HG03565 (cell line): ENCODE measurements at regions not wholly inside any gene's neighbourhood (a gene's known extent, or its start where the extent isn't known, plus 50 kb on each side); places are given as distances from the start of the nearest gene placed in this dataset.

Experiments
- ATAC-seq: cut with Tn5 transposase; IDR thresholded peaks from one replicate; pipeline ENCODE4 v1.9.1; 2021; ENCODE audit warnings: mild to moderate bottlenecking, moderate library complexity; ENCODE audit not compliant: unreplicated experiment

DNA sequence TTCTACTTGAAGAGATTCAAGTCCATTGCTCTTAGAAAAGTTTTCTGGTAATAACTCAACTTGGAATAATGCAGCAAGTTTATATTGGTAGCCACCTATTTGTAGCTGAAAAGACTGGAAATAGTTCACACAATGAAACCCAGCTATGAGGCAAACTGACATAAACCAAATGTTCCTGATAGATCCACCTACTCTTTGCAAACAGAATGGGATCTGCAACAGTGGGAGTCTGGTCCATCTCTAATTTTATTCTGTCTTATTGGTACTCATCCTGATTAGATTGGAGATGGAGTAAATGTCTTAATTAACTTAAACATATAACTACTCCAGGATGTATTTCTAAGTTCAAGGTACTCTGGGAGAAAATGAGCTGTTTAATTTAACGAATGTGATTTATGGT is 438.0 kb downstream of the OLFM4 start:
- no peak for ATAC-seq

DNA sequence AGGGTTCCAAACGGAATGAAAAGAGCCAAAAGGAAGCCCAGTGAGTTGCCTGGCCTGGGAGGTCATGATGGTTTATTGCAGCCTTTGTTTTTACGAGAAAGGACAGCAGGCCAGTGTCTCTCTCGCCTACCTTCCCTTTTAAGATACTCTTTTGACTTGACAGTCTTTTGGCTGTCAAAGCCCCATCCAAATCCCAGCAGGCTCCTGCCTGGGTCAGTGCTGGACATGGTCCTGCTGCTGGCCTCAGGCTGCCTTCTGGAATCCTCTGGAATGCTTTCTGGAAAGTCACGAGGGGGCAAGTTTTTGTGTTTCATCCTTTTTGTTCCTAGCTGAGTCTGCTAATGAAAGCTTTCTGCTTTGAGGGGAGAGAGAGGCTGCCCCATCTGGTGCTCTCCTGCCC is 444.8 kb downstream of the OLFM4 start:
- ATAC-seq, result no peak

DNA sequence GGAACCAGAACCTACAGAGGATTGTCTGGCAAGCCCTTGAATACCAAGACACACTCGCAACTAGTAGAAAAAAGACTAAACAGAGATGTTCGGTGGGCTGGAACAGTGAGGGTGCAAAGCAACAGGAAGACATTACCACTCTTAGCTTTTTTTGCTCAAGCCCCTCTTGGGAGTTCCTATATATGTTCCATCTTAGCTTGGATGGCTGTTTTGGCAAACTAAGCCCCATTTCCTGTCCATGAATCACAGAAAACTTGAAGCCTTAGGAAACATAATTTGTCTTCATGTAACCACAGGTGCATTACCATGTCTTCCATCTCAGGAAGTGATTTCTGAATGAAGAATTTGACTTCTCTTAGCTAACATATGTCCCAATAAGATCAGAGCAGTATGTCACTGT is 446.3 kb downstream of the OLFM4 start:
- ATAC-seq, result no peak

DNA sequence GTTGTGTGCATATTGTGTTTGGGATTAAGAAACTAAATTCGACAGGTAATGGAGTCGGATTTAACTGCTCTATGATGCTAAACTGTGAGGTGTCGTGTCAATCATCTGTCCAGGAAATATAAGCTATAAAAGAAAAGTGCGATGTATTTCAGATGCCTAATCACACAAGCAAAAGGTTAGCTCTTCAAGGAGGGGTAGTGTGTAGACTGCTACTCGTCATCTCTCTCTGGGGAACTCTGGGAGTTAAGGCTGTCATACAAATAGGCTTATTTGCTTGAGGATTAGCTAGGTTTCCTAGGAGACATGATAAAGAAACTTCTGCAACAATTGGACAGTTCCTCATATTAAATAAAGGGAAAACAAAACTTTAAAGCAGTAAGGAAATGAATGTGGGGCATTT is 462.1 kb downstream of the OLFM4 start:
- no peak for ATAC-seq

DNA sequence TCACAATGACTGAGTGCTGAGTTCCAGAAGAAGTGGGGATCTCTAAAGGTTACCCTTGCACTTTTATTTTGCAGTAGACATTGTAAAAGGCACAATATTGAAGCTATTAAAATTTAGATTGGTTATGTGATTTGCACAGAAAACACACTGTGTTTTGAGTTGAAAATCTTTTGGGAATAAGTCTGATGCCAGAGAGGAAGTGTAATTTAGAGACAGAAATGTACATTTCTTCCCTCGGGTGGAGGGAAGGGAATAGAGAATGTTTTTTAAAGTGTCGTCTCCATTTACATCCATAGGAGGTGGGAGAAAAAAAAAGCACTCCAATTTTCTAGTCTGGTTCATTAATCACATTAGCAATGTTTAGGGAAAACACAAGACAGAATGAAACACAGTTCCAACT is 465.8 kb downstream of the OLFM4 start:
- ATAC-seq, result no peak

DNA sequence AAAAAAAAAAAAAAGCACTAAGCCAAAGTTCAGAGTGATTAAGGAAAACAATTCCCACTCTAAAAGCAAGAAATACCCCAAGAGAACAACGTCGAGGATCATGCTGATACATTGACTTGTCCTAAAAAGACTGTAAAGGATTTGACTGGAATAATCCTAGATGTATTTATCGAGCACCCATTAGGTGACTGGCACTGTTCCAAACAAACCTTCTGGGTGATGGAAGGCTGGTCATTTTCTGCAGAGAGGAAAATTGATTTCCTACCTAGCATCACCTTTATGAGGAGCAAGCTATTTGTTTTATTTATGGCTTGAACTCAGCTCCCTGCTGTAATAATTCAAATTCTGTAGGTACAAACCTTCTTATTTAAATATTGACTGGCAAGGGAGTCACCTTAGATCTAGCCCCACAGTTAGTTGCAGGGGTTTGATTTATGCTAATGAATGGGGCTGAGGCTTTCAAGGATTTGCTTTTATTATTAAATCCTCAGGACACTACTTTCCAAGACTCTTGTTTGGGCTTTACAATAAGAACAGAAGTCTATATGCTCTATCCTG is 471.0 kb downstream of the OLFM4 start:
- ATAC-seq, result no peak

DNA sequence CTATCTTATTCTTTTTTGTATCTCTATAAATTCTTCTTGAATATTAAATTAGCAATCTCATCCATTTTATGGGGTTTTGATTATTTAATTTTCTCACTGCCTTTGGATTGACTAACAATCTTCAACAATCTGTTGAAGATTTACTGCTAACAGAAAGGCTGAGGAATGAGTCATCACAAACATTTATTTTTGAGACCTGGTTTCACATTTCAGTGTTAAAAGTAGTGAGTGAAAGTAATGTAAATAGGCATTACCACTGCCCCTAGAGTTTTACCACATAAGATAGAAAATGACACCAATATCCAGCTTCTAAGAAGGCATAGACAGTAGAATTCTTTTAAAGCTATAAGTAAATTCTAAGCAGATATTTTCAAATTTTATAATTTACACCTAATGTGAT is 472.8 kb downstream of the OLFM4 start:
- peak; percentile 96 for ATAC-seq

DNA sequence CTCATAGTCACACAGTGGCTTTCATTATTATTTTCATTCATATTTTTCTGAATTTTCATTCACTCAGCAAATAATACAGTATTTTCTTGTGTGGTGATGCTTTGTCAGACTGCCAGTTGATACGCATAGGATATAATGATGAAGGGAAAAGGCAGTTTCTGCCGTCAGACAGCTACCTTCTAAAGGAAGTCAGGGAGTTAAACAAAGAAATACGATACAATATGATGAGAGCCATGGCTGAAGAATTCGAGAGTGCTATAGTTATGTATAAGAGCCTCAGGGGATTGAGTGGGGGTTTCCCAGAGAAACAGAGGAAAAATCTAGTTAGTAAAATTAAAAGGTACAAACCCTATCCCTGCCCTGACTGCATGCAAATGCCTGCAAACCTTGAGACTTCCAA is 479.1 kb downstream of the OLFM4 start:
- no peak for ATAC-seq

DNA sequence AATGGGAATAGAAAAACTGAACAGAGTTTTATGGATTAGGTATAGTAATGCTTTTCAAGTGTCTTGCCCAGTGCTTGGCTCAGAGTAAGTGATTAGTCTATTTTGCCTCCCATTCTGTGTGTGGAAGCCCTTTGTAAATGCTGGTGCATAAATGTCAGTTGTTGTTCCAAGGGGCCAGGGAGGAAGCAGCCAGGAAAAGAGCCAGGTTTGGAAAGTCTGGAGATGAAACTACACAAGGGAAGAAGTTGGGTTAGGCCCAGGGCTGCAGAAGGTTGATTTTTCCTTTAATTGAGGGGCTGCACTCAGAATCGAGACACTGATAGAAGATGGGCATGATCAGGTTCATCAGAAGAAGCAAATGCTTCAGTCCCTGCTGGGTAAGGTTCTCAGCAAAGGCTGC is 484.0 kb downstream of the OLFM4 start:
- no peak for ATAC-seq

DNA sequence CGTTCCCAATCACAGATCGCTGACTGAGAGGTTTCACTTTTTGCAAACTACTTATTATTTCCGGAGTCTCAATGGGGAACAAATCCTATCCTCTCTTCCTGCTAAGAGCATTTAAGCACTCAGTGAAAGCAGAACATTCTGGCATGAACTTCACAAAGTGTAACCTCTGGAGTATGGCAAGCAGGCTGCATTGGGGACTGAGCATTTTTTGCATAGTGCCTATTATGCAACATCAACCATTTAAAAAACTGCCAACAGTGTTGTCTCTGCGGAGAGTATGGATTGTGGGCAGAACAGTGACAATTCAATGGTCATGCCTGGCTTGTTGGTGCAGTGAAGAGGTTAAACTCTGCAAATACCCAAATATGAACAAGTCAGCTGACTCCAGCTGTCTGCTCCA is 484.6 kb downstream of the OLFM4 start:
- no peak for ATAC-seq

DNA sequence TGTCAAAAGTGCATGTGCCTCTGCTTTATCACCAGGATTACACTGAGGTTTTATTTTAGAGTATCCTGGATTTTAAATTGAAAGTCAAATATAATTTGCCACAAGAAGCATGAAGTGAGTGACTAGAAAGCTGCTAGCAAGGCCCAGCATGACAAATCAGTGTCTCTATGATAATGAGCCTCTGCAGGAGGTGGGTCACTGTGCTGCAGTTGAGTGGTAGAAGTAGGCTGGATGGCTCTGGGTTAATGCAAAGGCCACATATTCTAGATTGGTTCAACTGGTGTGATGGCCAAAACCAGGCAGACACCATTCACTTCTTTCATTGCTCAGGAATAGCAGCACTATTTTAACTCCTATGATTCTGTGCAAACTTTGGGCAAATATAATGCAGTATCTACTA is 491.5 kb downstream of the OLFM4 start:
- no peak for ATAC-seq

DNA sequence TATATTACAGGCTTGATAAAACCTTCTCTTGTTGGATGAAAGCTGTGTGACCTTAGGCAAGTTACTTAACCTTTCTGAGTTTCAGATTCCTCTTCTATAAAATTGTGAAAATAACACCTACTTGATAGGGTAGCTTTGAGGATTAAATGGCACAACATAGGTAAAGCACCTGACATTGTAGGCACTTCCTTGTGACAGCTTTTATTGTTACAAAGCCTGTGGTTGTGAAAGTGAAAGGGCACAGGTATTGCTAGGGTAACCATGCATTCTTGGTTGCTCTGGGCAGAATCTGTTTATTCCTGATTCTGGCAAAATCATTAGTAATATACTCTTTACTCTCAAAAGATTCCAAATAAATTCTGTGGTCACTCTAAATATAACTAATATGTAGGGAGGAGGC is 493.4 kb downstream of the OLFM4 start:
- no peak for ATAC-seq

DNA sequence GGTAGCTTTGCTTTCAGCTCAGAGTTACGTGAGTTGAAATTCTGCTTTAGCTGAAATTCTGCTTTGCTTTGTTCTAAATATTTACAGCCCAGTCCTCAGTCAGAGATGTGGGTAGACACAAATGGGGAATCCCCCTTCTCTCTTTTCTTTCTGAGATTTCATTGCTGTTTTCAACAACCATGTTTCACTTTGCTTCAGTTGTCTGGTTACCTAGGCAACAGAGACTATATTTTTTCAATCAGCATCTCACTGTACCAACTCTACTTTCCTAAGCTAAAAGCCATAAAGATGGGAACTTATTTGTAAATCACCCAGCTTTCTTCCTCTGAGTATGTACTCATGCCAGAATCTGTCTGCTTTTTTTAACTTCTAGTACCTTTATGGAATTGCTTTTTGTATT is 509.0 kb downstream of the OLFM4 start:
- ATAC-seq, result no peak

DNA sequence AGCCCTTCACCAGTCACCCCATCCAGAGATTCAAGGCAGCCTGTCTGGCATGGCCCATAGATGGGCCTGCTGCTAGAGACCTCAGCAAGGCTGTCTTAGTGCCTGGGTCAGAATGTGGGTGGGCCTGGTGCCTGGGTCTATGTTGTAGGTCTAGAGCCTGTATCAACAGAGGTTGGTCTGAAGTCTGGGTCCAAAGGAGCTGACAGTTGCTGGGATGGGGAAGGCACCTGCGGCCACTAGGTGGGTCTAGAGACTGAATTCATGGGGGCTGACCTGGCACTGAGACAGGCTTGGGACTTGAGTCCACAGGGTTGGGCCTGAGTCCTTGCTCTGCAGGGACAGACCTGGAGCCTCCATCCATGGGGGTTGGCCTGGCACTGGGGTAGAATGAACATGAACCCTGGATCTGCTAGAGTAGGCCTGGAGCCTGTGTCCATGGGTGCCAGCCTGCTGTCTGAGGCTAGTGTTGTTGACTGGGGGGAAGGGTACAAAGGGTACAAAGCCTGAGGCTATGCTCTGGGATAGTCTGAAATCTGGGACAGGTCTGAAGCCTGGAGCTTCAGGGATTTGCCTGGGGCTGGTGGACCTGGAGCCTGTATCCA is 516.8 kb downstream of the OLFM4 start:
- no peak for ATAC-seq

DNA sequence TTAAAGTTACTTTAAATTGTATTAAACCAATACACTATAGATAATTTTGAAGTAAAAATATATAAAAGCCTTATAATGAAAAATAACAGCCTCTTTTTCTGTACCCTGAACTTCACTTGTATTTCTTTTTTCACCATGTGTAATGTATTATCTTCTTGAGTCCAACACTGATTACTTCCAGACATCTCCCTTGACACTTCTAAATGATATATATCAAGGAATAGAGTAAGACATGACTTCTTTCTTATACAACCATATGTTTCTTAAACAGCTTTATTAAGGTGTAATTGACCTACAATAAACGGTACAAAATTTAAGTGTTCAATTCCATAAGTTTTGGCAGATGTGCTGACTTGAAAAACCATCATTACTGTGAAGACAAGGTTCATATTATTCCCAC is 531.9 kb downstream of the OLFM4 start:
- ATAC-seq, result no peak

DNA sequence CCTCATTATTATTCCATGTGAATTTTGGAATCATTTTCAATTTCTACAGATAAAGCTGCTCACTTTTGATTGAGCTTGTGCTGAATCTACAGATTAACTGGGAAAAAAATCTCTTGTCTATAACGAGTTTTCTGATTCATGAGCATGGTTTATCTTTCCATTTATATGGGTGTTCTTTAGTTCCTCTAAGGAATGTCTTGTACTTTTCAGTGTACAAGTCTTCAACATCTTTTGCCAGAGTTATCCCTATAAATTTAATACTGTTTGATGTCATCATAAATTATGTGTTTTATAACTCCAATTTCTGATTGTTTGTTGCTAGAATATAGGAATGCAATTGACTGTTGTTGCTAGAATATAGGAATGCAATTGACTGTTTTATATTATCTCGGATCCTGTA is 533.8 kb downstream of the OLFM4 start:
- no peak for ATAC-seq

DNA sequence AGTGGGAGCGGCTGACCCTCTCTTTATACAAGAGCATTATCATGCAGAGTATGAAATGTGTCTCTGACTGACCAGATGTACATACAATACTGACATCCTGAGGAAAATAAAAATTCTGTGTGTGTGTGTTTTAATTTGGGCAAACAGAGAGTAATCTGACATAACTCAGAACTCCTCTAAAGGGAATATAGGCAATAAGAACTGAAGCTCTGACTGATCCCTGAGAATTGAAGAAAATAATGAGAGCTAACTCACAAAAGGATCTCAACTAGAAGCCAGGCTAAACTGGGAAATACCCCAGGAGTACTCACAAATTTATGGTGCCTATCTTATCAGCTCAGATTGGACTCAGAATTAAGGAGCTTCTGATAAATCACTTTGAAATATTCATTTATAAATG is 539.9 kb downstream of the OLFM4 start:
- no peak for ATAC-seq

DNA sequence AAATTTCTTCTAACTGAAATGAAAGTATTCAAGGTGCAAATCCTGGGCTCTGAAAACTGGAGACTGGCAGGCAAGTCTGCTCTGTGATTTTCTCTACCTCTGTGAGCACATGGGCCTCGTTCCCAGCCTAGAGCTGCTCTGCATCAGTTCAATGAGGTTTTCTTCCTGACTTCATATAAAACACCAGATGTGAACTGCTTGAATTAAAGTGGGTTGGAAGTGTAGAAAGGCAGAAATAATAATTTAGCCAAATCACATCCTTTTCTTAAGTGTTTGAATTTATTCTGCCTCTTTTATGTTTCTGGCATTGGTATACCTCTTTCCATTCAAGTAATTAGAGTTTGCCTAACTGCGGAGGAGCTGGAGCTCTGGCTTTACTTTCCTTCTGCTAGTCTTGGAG is 540.8 kb downstream of the OLFM4 start:
- ATAC-seq, result no peak

DNA sequence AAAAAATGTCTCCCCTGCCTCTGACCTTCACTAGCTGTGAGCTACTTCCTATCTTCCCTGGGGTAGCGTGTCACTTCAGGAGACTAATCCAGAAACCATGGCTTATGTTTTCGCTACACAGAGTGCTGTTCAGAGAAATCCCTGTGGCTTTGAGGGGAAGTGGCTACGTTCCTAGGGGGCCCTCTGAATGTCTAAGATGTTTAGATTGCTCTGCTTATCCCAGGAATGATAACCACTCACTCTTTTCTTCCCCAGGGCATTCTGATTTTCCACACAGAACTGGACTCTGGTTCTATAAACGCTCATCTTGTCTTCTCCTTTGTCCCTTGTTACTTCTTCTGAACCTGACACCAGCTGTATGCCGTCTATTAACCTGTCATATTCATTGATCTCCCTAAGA is 572.5 kb downstream of the OLFM4 start:
- ATAC-seq, result no peak

DNA sequence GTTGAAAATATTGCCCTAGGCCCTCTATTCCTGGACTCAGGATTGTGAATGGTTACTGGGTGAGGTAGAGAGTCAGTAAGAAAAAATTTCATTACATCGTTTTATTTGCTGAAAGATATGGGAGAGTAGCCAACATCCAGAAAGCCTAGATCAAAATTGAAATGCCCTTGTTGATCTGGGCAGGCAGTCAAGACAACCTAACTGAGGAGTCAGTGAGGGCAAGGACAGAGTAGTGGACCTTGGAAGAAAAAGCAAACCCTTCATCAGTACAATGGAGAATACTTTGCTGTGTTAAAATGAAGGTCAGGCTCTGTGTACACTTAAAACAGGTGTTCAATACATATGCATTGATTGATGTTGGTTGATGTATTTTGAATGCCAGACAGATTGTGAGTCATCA is 576.7 kb downstream of the OLFM4 start:
- ATAC-seq, result no peak

DNA sequence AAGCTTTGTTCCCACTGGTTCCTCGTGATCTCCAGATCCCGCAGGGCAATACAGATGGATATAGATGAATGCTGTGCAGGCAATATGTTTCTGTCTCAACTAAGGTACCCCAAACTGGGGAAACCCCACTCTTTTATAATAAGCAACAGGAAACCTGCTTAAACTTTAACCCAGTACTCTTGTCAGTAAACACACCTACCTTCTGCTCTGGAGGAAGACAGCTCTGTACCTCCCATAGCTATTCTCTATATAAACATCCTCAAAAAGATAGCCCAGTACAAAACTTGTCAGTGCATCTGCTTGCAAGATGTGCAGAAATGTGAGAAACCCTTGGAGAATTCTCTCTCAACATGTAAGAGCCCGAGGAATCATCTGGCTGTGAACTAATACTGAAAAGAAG is 583.6 kb downstream of the OLFM4 start:
- no peak for ATAC-seq

DNA sequence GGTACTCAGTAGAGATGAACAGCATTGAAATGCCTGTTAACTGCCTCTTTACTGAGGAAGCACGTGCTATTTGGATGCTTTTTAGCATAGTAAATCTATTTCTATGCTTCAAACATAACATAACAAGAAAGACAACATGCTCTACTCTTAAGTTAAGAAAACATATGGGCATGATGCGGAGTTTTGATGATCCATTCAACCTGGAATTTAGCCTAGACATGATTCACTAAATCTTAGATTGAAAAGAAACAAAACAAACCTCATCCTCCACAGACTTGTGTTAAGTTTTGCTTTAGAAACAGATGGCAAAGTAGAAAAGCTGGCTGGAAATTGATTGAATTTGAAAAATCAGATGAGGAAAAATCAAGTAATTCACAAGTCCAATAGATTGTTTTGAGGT is 593.8 kb downstream of the OLFM4 start:
- no peak for ATAC-seq

DNA sequence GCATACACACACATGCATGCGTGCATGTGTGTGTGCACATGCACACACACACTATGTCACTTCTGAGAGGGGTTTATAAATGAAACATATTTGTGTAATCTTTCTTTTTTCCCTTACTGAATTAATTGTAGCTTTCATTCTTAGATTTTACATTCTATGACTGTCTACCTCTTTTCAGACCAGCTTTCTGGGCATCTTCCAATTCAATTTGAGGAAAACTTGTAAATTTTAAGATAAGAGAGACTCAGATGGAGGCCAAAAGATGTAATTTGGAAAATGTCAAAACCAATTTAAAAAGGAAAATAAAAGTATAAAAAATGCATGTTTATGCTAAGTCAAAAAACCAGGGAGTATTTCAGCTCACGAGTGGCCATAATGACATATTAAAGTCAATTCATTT is 594.5 kb downstream of the OLFM4 start:
- no peak for ATAC-seq
